Liver (tissue), 8 donors: ENCODE measurements at regions not wholly inside any gene's neighbourhood (a gene's known extent, or its start where the extent isn't known, plus 50 kb on each side); places are given as distances from the start of the nearest gene placed in this dataset.

Experiments used
- DNase-seq: peaks from one replicate; pipeline ENCODE4 v3.0.0-alpha.2; 2017; ENCODE audit warnings: low spot score
- H3K27ac ChIP-seq, 2 donors: one replicate each; pipeline ENCODE4 v1.7.0; 2013; ENCODE audit warnings: inconsistent platforms in 2 of 2, low read length in 2 of 2, control low read depth in 1 of 2, low read depth in 1 of 2, mild to moderate bottlenecking in 1 of 2
- H3K27me3 ChIP-seq, 4 donors: one replicate each; pipeline versions ENCODE4 v1.6.1 to v1.7.0; 2013; ENCODE audit warnings: low read length in 3 of 4, inconsistent platforms in 1 of 4, mild to moderate bottlenecking in 1 of 4, moderate library complexity in 1 of 4; ENCODE audit not compliant: control insufficient read depth in 4 of 4, insufficient read depth in 4 of 4
- H3K36me3 ChIP-seq, 4 donors: one replicate each; pipeline versions ENCODE4 v1.6.1 to v1.7.0; 2013; ENCODE audit warnings: low read length in 3 of 4, mild to moderate bottlenecking in 3 of 4, low read depth in 1 of 4, moderate library complexity in 1 of 4; ENCODE audit not compliant: control insufficient read depth in 4 of 4, insufficient read depth in 3 of 4
- H3K4me1 ChIP-seq, 4 donors: one replicate each; pipeline versions ENCODE4 v1.6.1 to v1.7.0; 2013; ENCODE audit warnings: low read length in 3 of 4, mild to moderate bottlenecking in 3 of 4, moderate library complexity in 1 of 4; ENCODE audit not compliant: control insufficient read depth in 4 of 4, insufficient read depth in 4 of 4
- H3K4me3 ChIP-seq, 3 donors: one replicate each; pipeline versions ENCODE4 v1.6.1 to v1.7.0; 2013; ENCODE audit warnings: low read length in 3 of 3, control low read depth in 1 of 3, low read depth in 1 of 3, mild to moderate bottlenecking in 1 of 3
- H3K9ac ChIP-seq, 2 donors: one replicate each; pipeline ENCODE4 v1.7.0; 2013; ENCODE audit warnings: low read length in 2 of 2, mild to moderate bottlenecking in 2 of 2, moderate library complexity in 2 of 2, control low read depth in 1 of 2, low read depth in 1 of 2
- H3K9me3 ChIP-seq, 4 donors: one replicate each; pipeline versions ENCODE4 v1.6.1 to v1.7.0; 2013; ENCODE audit warnings: low read length in 3 of 4; ENCODE audit not compliant: control insufficient read depth in 4 of 4
- EGR1 ChIP-seq, 2 donors: IDR thresholded peaks; 2 replicates each; pipeline ENCODE4 v1.6.1; 2016 to 2018; ENCODE audit warnings: antibody characterized with exemption in 2 of 2, low read depth in 2 of 2
- FOXA1 ChIP-seq: IDR thresholded peaks from 2 replicates; pipeline ENCODE4 v1.6.1; 2016; ENCODE audit warnings: antibody characterized with exemption
- FOXA2 ChIP-seq: IDR thresholded peaks from 2 replicates; pipeline ENCODE4 v1.6.1; 2016; ENCODE audit warnings: antibody characterized with exemption
- GABPA ChIP-seq, 2 donors: IDR thresholded peaks in 1 of 2; conservative IDR thresholded peaks in 1 of 2; 2 replicates each; pipeline ENCODE4 v1.6.1; 2016; ENCODE audit warnings: antibody characterized with exemption in 2 of 2, mild to moderate bottlenecking in 1 of 2, moderate library complexity in 1 of 2
- HNF4A ChIP-seq, 2 donors: conservative IDR thresholded peaks; 2 replicates each; pipeline ENCODE4 v1.6.1; 2016; ENCODE audit warnings: antibody characterized with exemption in 2 of 2, mild to moderate bottlenecking in 2 of 2
- HNF4G ChIP-seq: IDR thresholded peaks from 2 replicates; pipeline ENCODE4 v1.6.1; 2016; ENCODE audit warnings: antibody characterized with exemption
- JUND ChIP-seq, 2 donors: IDR thresholded peaks; 2 replicates each; pipeline ENCODE4 v1.6.1; 2016; ENCODE audit warnings: antibody characterized with exemption in 2 of 2
- RXRA ChIP-seq, 2 donors: IDR thresholded peaks; 2 replicates each; pipeline ENCODE4 v1.6.1; 2017 to 2018; ENCODE audit warnings: antibody characterized with exemption in 2 of 2, mild to moderate bottlenecking in 1 of 2
- SP1 ChIP-seq: IDR thresholded peaks from 2 replicates; pipeline ENCODE4 v1.6.1; 2018; ENCODE audit warnings: antibody characterized with exemption, mild to moderate bottlenecking
- TAF1 ChIP-seq: conservative IDR thresholded peaks from 2 replicates; pipeline ENCODE4 v1.6.1; 2016; ENCODE audit warnings: antibody characterized with exemption, mild to moderate bottlenecking
- YY1 ChIP-seq: IDR thresholded peaks from 2 replicates; pipeline ENCODE4 v1.6.1; 2016; ENCODE audit warnings: antibody characterized with exemption, mild to moderate bottlenecking
- WGBS: extraction: QIAGEN DNeasy Blood & Tissue Kit; methylation state at CpG from one replicate; pipeline ENCODE4 v1.1.7; 2013; 5-methylcytosine and 5-hydroxymethylcytosine counted together
- TF ChIP-seq, protein P1 (sequence below): fragments of 150-350 bp; IDR thresholded peaks from 2 replicates; pipeline ENCODE4 v1.5.1; 2017; ENCODE audit warnings: improper control_type of control experiment, low read depth, low read length; ENCODE audit not compliant: missing input control
- TF ChIP-seq, protein P2 (sequence below): IDR thresholded peaks from 2 replicates; pipeline ENCODE4 v1.6.1; 2016; ENCODE audit warnings: antibody characterized with exemption, mild to moderate bottlenecking
- TF ChIP-seq, protein P3 (sequence below): IDR thresholded peaks from 2 replicates; pipeline ENCODE4 v1.6.1; 2016; ENCODE audit warnings: antibody characterized with exemption
- TF ChIP-seq, protein P4 (sequence below): IDR thresholded peaks from 2 replicates; pipeline ENCODE4 v1.6.1; 2016; ENCODE audit warnings: antibody characterized with exemption
- donor health status: healthy.
- donor health status: healthy.
- donor health status: healthy.
- donor health status: healthy.
- donor health status: healthy.

DNA sequence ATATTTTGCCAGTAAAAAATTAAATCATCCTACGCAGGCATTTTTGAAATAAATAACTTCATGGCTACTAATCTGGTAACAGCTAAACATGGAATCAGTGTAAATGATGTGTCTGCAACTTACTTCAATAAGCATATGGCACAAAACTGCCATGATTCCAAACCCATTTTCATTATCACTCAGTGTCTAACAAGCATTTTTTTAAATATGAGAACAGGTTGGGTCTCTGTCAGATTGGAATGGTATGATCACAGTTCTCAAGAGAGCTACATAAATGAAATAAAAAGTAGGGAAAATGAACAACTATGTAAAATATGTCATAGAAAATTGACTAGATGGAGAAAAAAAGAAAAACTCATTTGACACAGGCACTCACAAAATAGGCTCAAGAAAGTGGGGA lies 476.9 kb upstream of the NWD2 start (continued):
- TF ChIP-seq FOXA2, result no peak
- no peak for TF ChIP-seq HNF4G
- no peak for TF ChIP-seq RXRA (IDR thresholded peaks at IDR 0.05)
- no peak for TF ChIP-seq HNF4A (conservative IDR thresholded peaks at IDR 0.05)
- TF ChIP-seq, protein P1, sequence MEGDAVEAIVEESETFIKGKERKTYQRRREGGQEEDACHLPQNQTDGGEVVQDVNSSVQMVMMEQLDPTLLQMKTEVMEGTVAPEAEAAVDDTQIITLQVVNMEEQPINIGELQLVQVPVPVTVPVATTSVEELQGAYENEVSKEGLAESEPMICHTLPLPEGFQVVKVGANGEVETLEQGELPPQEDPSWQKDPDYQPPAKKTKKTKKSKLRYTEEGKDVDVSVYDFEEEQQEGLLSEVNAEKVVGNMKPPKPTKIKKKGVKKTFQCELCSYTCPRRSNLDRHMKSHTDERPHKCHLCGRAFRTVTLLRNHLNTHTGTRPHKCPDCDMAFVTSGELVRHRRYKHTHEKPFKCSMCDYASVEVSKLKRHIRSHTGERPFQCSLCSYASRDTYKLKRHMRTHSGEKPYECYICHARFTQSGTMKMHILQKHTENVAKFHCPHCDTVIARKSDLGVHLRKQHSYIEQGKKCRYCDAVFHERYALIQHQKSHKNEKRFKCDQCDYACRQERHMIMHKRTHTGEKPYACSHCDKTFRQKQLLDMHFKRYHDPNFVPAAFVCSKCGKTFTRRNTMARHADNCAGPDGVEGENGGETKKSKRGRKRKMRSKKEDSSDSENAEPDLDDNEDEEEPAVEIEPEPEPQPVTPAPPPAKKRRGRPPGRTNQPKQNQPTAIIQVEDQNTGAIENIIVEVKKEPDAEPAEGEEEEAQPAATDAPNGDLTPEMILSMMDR, result no peak
- no peak for TF ChIP-seq TAF1

DNA sequence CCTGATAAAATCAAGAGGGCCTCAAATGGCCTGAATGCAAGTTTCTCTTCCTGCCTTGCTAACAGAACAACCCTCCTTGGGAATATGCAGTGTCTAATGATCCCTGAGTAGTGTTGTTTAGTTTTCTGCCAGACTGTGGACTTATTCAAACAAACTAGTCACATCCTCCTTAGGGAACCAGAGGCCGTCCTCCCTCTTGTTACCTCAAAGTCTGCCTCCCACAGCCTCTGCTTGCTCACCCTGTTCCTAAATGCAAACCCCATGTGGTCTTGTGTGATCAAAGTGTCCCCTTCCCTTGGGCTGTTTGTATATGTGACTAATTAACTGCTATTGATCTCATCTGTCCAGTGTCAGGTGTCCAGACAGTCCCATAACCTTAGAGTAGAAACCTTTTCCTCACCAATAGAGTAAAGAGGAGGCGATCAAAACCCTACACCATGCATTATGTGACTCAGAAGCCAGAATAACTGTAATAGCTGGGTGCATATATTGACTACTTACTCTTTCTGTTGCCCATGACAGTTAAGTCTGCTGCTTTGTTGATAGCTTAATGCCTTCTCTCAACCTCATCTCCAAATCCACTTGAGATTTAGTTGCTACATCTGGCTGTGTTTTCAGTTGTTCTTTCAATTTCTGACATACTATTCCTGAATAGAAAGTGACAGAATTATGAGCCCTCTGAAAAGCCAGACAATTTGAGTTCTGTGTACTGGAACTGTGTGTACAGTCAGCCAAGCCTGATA lies 473.0 kb upstream of the NWD2 start:
- Histone ChIP-seq H3K27ac (no peak overlapping the region), H3K9me3 (no peaks in the 10 kb centered on the region), H3K27me3 (no peaks in the 10 kb centered on the region), H3K4me3 (no peak overlapping the region), H3K36me3 (no peaks in the 10 kb centered on the region), H3K4me1 (no peaks in the 10 kb centered on the region), H3K9ac (no peak overlapping the region)
- DNase-seq, result no peak
- WGBS, result 26% methylated on average over 2 of the region's 2 CpGs
- TF ChIP-seq GABPA (IDR thresholded peaks at IDR 0.05 in 1 of 2, conservative IDR thresholded peaks at IDR 0.05 in 1 of 2), result no peak
- no peak for TF ChIP-seq SP1
- TF ChIP-seq, protein P2, sequence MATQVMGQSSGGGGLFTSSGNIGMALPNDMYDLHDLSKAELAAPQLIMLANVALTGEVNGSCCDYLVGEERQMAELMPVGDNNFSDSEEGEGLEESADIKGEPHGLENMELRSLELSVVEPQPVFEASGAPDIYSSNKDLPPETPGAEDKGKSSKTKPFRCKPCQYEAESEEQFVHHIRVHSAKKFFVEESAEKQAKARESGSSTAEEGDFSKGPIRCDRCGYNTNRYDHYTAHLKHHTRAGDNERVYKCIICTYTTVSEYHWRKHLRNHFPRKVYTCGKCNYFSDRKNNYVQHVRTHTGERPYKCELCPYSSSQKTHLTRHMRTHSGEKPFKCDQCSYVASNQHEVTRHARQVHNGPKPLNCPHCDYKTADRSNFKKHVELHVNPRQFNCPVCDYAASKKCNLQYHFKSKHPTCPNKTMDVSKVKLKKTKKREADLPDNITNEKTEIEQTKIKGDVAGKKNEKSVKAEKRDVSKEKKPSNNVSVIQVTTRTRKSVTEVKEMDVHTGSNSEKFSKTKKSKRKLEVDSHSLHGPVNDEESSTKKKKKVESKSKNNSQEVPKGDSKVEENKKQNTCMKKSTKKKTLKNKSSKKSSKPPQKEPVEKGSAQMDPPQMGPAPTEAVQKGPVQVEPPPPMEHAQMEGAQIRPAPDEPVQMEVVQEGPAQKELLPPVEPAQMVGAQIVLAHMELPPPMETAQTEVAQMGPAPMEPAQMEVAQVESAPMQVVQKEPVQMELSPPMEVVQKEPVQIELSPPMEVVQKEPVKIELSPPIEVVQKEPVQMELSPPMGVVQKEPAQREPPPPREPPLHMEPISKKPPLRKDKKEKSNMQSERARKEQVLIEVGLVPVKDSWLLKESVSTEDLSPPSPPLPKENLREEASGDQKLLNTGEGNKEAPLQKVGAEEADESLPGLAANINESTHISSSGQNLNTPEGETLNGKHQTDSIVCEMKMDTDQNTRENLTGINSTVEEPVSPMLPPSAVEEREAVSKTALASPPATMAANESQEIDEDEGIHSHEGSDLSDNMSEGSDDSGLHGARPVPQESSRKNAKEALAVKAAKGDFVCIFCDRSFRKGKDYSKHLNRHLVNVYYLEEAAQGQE, result no peak
- TF ChIP-seq, protein P3, sequence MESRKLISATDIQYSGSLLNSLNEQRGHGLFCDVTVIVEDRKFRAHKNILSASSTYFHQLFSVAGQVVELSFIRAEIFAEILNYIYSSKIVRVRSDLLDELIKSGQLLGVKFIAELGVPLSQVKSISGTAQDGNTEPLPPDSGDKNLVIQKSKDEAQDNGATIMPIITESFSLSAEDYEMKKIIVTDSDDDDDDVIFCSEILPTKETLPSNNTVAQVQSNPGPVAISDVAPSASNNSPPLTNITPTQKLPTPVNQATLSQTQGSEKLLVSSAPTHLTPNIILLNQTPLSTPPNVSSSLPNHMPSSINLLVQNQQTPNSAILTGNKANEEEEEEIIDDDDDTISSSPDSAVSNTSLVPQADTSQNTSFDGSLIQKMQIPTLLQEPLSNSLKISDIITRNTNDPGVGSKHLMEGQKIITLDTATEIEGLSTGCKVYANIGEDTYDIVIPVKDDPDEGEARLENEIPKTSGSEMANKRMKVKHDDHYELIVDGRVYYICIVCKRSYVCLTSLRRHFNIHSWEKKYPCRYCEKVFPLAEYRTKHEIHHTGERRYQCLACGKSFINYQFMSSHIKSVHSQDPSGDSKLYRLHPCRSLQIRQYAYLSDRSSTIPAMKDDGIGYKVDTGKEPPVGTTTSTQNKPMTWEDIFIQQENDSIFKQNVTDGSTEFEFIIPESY, result no peak
- TF ChIP-seq EGR1 (IDR thresholded peaks at IDR 0.05; ENCODE audit: low read depth in 2 of 2), result no peak
- TF ChIP-seq, protein P4, sequence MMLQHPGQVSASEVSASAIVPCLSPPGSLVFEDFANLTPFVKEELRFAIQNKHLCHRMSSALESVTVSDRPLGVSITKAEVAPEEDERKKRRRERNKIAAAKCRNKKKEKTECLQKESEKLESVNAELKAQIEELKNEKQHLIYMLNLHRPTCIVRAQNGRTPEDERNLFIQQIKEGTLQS, result no peak
- no peak for TF ChIP-seq RXRA (IDR thresholded peaks at IDR 0.05)
- TF ChIP-seq HNF4G, result no peak
- no peak for TF ChIP-seq FOXA2
- no peak for TF ChIP-seq HNF4A (conservative IDR thresholded peaks at IDR 0.05)
- TF ChIP-seq JUND (IDR thresholded peaks at IDR 0.05), result no peak
- no peak for TF ChIP-seq FOXA1
- no peak for TF ChIP-seq YY1
